RWPE1 (cell line): ENCODE measurements at regions not wholly inside any gene's neighbourhood (a gene's known extent, or its start where the extent isn't known, plus 50 kb on each side); places are given as distances from the start of the nearest gene placed in this dataset.
"Not testable (repeated sequence)": the region's sequence is repeated elsewhere in the genome, so short reads cannot be mapped to it uniquely, and the experiment has no call there.

Experiments
- CTCF ChIA-PET: fragments of 350-600 bp; sonication (Branson Sonifier 250); formaldehyde crosslinking; extraction: SDS; loops from one replicate; lab custom pipeline; 2021; lab: Yijun Ruan, JAX
- POLR2A ChIA-PET: fragments of 400-600 bp; formaldehyde crosslinking; extraction: SDS; loops from one replicate; lab custom pipeline; 2020; ENCODE audit warnings: antibody characterized with exemption; ENCODE audit not compliant: low non-redundant PET; lab: Yijun Ruan, JAX
- DNase-seq: peaks from one replicate; pipeline ENCODE4 v3.0.0; 2012; ENCODE audit warnings: low spot score
- H3K27ac ChIP-seq: fragments of 450-650 bp; 2 replicates; pipeline ENCODE4 v1.5.1; 2017
- CTCF ChIP-seq: fragments of 450-650 bp; conservative IDR thresholded peaks from 2 replicates; pipeline ENCODE4 v1.5.1; 2017; ENCODE audit warnings: low read depth, mild to moderate bottlenecking

GRCh38 chr16:51845586-51846305, 694.7 kb upstream of the SALL1 start:
- POLR2A ChIA-PET, result no interaction called here
- H3K27ac ChIP-seq, result no peak overlapping the region
- TF ChIP-seq CTCF, result no peak
- DNase-seq, result no peak
- CTCF ChIA-PET, result interaction anchor here (0.6 to 1.0 kb wide), 2 partner anchors 11 to 18 kb away, joined by 3 read pairs; no protein-coding TSS in a partner anchor

- H3K27ac ChIP-seq, result no peak overlapping the region
- peak; percentile 37 for DNase-seq
- no peak for TF ChIP-seq CTCF
- ChIA-PET POLR2A (no interaction called here), CTCF (no interaction called here)
These were observed 688.8 kb upstream of the SALL1 start for GRCh38 chr16:51839727-51840462.

GRCh38 chr16:51834794-51835193, 683.7 kb upstream of the SALL1 start:
- ChIA-PET POLR2A (no interaction called here), CTCF (interaction anchor here (0.6 to 0.9 kb wide), 3 partner anchors 12 to 585 kb away, joined by 3 read pairs; no protein-coding TSS in a partner anchor)
- no peak for DNase-seq
- no peak for TF ChIP-seq CTCF
- H3K27ac ChIP-seq, result no peak overlapping the region

GRCh38 chr16:51834133-51834532, 683.1 kb upstream of the SALL1 start:
- no peak for TF ChIP-seq CTCF
- no peak overlapping the region for H3K27ac ChIP-seq
- ChIA-PET CTCF (interaction anchor here (0.6 to 0.9 kb wide), 2 partner anchors 12 to 584 kb away, joined by 3 read pairs; no protein-coding TSS in a partner anchor), POLR2A (no interaction called here)
- no peak for DNase-seq

- POLR2A ChIA-PET, result no interaction called here
These were observed 680.7 kb upstream of the SALL1 start for GRCh38 chr16:51831595-51832367.

GRCh38 chr16:51831034-51831433, 680.0 kb upstream of the SALL1 start:
- POLR2A ChIA-PET, result not testable (repeated sequence)

More at GRCh38 chr16:51831595-51832367, 680.7 kb upstream of the SALL1 start:
- TF ChIP-seq CTCF, result no peak
- DNase-seq, result no peak
- CTCF ChIA-PET, result no interaction called here
- H3K27ac ChIP-seq, result no peak overlapping the region

More at GRCh38 chr16:51831034-51831433, 680.0 kb upstream of the SALL1 start:
- not testable (repeated sequence) for H3K27ac ChIP-seq, DNase-seq
- CTCF ChIA-PET, result interaction anchor here (0.6 kb wide), 1 partner anchor 56 kb away, joined by 5 read pairs; no protein-coding TSS in a partner anchor
